HG03354 (cell line): ENCODE measurements at regions not wholly inside any gene's neighbourhood (a gene's known extent, or its start where the extent isn't known, plus 50 kb on each side); places are given as distances from the start of the nearest gene placed in this dataset.
A peak's percentile ranks its signal among the peaks of the same experiment; 100 is the strongest.
"Not testable (repeated sequence)": the region's sequence is repeated elsewhere in the genome, so short reads cannot be mapped to it uniquely, and the experiment has no call there.

Source experiments
- ATAC-seq: cut with Tn5 transposase; IDR thresholded peaks from one replicate; pipeline ENCODE4 v1.9.1; 2021; ENCODE audit warnings: mild to moderate bottlenecking; ENCODE audit not compliant: unreplicated experiment, poor library complexity, severe bottlenecking

- ATAC-seq: no peak
Observed at GRCh38 chr14:30340495-30340894, 218.5 kb upstream of the G2E3 start.

GRCh38 chr14:30345511-30345910 is 213.4 kb upstream of the G2E3 start:
- no peak for ATAC-seq

- no peak for ATAC-seq
Observed at GRCh38 chr14:30348445-30348844, 210.5 kb upstream of the G2E3 start.

GRCh38 chr14:30349520-30349919 is 209.4 kb upstream of the G2E3 start:
- no peak for ATAC-seq

- ATAC-seq: no peak
Observed at GRCh38 chr14:30354439-30354838, 204.5 kb upstream of the G2E3 start.

GRCh38 chr14:30355431-30355913 is 203.5 kb upstream of the G2E3 start:
- peak; percentile 65 for ATAC-seq

GRCh38 chr14:30356438-30357202 is 202.3 kb upstream of the G2E3 start:
- no peak for ATAC-seq

- no peak for ATAC-seq
Observed at GRCh38 chr14:30357791-30358190, 201.2 kb upstream of the G2E3 start.

GRCh38 chr14:30362369-30363218 is 196.4 kb upstream of the G2E3 start:
- ATAC-seq: no peak

- ATAC-seq: not testable (repeated sequence)
Observed at GRCh38 chr14:30363219-30363880, 195.6 kb upstream of the G2E3 start.

- no peak for ATAC-seq
Observed at GRCh38 chr14:30369502-30370180, 189.3 kb upstream of the G2E3 start.

- no peak for ATAC-seq
Observed at GRCh38 chr14:30373053-30373452, 185.9 kb upstream of the G2E3 start.

- ATAC-seq: no peak
Observed at GRCh38 chr14:30373526-30373925, 185.4 kb upstream of the G2E3 start.

GRCh38 chr14:30375296-30375892 is 183.6 kb upstream of the G2E3 start:
- peak; percentile 97 for ATAC-seq

GRCh38 chr14:30381861-30382480 is 177.0 kb upstream of the G2E3 start:
- ATAC-seq: no peak

GRCh38 chr14:30385925-30386324 is 173.0 kb upstream of the G2E3 start:
- no peak for ATAC-seq

GRCh38 chr14:30387871-30388270 is 171.1 kb upstream of the G2E3 start:
- no peak for ATAC-seq

GRCh38 chr14:30389134-30389876 is 169.7 kb upstream of the G2E3 start:
- ATAC-seq: no peak
